Non-pigmented ciliary epithelial cell (primary cell): ENCODE measurements at regions not wholly inside any gene's neighbourhood (a gene's known extent, or its start where the extent isn't known, plus 50 kb on each side); places are given as distances from the start of the nearest gene placed in this dataset.

Experiments
- DNase-seq: peaks from one replicate; pipeline ENCODE4 v3.0.0-alpha.2; 2010; ENCODE audit warnings: low read depth

DNA sequence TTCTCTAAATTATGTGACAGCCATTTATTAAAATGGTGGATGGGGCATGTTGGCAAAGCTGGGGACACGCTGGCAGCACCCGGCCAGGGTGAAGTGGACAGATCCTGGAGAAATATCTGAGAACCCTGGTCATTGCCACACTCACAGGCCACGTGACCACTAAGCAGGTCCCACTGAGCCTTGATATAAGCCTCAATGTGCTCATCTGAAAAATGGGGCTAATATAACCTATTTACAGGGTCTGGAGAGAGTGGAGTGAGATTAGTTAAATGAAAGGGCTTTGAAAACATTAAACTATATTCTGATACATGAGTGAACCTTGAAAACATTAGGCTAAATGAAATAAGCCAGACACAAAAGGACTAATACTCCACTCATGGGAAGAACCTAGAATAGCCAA is 108.9 kb downstream of the RBFOX3 start:
- no peak for DNase-seq

DNA sequence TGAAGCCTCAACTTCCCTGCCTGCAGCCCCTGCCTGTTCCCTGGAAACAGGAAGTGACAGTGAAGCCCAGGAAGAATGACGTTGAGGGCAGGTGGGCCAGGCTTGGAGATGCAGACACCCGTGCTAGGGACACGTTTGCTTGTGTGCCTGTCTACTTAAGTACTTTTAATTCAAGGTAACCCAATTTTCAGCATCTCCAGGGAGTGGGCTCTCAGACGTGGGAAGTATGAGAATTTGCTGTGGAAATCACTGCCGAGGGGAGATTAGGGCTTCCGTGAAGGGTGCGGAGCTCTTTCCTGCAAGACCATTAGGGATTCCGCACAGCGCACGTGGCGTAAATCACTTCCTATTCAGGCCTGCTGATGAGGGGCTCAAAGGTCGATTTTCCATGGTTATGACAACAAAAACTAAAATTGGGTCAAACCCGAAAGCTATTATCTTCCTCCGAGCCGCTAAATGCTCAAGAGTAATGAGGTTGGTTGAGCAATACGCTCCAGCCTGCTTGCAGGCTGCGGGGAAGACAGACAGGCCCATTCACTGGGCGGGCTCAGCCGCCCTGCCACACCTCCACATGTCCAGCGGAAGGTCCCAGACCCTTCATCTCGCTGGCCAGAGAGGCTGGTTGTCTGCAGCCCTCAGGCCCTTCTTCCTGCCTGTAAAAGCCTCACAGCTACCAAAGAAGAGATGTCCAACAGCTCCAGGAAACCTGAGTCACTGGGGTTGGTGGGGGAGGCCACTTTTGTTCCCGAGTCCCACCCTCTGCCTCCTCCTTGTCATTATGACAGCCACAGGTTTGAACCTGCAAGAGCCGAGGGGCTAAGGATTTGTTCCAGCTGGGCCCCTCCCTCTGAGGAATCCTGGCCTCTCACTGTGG is 109.9 kb downstream of the RBFOX3 start:
- DNase-seq = no peak

DNA sequence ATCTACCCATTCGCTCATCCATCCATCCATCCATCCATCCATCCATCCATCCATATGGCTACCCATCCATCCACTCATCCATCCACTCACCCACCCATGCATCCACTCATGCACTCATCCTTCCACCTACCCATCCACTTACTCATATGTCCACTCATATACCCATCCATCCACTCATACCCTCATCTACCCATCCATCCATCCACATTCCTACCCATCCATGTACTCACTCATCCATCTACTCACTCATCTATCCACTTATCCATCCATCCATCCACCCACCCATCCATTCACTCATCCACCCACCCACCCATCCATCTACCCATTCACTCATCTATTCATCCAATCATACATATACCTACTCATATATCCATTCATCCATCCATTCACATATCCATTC is 112.0 kb downstream of the RBFOX3 start:
- DNase-seq = no peak

DNA sequence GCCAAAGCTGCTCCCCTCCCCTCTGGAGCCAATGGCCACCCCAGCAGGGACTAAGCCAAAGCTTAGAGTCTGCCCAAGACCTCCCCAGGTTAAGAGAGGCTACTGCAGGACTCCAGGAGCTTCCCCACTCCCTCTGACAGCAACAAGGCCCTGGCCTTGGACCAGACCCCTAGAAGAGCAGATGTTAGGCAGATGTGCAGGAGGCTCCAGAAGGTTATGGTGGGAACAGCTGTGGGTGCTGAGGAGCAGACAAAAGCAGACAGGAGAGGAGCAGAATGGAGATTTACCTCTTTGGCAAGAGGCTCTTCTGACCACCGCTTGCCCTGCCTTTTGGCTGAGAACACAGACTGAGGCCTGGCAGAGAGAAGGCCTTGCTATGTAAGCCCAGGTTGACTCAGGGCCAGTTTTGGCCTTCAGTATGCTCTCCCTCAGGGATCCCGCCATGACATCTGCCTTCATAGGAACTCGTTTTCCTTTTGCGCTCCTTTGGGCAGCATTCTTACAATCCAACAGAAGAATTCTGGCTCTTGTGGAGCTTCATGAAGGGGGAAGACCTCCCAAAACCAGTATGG is 113.0 kb downstream of the RBFOX3 start:
- DNase-seq = no peak

DNA sequence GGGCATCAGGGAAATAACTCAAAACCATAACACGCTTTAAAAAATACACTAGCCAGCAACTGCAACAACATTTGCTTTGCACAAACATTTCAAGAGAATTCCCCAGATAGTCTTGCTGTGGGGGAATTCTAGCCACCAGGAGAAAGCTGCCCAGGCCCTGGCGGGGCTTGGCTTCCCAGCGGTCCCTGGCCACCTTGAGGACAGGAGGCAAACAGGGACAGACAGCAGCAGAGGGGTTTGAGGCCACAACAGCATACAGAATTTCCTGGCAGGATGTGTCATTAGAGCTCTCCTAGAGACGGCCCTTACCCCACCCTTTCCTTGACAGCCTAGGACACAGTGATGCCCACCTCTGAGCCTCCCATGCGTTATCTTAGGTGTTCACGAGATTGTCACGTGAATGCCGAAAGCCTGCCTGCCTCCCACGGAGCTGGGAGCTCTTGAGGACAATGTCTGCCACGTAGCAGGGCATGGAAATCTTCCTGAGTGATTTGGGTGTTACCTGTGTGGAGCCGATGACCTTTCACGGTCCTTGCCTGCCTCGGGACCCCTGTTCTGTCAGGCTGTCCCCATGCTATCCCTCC is 114.3 kb downstream of the RBFOX3 start:
- DNase-seq = no peak

DNA sequence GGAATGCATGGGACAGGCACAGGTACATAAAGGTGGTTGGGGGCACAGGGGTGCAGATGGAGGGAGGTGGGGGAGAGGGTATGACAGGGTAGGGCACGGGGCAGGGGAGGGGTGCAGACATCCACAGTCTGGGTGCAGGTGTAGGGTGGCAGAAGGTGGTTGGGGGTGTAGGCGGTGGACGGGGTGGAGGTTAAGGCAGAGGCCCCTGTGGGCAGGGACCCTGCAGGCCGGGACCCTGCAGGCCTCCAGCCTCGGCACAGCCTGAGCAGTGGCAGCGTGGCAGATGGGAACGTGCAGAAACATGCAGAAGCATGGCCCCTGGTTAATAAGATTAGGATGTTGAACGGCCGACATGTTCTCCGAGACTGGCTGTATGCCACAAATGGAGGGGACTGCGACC is 115.2 kb downstream of the RBFOX3 start:
- DNase-seq = no peak

DNA sequence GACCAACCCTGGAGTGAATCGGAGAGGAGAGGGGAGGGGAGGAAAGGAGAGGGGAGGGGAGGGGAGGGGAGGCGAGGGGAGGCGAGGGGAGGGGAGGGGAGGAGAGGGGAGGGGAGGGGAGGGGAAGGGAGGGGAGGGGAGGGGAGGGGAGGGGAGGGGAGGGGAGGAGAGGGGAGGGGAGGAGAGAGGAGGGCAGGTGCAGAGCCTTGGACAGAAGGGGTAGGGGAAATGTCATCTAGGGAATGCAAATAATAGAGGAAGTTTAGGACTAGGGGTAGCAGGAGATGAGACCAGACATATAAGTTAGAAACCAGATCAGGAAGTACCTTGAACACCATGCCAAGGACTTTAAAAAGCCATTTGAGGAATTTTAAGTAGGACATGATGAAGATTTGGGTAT is 119.8 kb downstream of the RBFOX3 start:
- DNase-seq = no peak

DNA sequence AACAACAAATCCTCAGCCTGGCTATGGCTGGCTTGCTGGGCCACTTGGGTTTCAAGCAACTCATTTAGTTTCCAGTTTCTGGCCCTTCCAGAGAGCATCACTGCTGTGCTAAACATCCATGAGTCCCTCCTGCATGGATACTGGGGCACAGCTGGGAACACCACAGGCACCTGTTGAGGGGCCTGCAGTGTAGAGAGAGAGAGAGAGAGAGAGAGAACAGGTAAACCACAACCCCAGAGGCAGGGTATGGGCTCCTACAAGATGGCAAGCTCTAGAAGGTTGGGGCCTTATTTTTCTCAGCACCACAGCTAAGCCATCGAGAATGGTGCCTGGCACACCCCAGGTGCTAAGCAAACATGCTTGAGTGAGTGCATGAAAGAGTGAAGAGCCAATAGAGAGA is 120.3 kb downstream of the RBFOX3 start:
- DNase-seq = no peak

DNA sequence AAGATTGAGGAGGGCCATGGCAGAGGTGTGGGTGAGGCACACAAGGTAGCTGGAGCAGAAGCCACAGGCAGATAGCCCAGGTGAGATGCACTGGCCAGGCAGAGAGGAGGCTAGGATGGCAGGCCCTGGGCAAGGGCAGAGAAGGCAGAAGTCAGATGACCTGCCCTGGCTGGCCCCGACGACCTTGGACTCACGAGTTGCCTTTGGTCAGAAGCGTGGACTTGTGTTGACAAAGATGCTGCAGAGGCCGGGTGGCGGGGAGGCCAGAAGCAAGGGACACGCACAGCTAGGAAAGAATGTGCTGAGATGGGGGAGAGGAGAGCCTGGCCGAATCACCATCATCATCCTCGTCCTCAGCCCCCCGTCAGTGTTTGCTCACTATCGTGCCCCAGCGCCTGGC is 123.7 kb downstream of the RBFOX3 start:
- DNase-seq = no peak

DNA sequence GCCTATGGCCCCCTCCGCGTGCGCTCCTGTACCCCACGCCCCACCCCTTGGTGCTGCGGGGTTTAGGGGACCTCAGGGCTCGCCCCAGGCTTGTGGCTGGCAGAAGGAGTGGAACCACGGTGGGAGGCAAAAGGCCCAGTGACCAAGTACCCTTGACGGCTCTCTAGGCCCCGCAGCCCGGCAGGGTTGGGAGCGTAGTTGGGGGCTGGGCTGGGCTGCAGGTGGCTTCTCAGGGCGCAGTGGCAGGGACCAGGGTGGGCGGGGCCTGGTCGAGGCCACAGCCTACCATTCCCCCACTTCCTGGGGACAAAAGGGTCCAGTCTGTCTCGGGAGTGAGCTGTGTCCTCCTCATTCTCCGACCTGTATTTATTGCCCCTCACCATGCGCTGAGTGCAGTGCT is 124.9 kb downstream of the RBFOX3 start:
- no peak for DNase-seq

DNA sequence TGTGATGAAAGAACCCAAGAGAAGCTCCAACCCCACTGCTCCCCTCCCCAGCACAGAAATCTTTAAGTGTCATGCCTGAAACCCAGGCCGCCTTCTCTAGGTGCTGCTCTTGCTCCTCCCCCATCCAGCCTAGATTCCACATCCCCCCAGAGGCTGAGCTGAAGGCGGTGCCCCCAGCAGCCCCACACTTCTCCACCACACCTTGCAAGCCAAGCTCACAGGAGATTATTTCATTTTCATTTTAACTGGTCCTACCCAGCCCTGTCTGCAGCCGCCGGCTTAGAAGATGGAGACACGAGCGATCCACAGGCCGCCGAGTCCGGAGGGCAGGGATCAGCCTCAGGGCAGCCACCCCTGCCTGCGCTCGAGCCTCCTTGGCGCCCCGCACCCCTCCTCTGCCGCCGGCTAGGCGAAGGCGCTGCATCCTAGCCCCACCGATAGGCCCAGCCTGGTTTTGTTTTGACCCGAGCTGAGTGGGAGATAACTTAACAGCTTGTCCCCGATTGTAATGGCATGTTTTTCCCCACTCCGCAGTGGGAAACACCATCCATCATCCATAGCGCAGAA is 125.3 kb downstream of the RBFOX3 start:
- no peak for DNase-seq

DNA sequence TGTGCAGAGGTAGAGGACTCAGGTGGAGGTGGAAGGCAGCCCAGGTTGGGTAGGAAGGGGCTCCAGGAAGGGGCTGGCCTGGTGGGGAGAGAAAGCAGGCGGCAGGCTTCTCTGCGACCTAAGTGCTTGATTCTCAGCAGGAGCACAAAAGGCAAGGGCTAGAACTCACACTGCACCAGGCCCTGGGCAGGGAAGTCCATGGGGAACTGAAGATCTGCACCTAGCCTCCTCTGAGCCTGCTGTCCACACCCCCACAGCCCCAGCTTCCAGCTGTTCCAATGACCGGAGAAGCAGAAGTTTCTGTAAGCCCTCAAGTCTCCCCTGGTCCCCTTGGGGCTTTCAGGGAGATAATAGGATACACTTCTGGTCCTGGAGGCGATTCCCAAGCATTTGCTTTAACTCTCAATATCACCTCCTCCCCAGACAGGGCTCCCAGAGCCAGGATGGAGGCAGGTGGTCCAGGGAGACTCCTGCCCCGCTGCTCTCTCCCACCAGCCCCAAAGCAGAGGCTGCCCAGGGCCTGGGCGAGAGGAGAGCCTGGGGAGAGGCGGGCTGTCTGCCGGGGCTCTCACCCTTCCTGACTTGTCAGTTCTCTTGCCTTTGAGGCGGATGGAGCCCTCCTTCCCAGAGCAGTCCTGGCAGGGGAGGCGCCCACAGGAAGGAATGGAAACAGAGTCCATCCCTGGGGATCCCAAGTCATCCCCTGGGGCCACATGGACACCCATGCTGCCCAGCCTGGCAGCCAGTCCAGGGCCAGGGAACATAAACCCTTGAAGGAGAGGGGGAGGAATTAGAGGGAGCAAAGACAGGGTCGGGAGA is 126.0 kb downstream of the RBFOX3 start:
- DNase-seq = no peak

DNA sequence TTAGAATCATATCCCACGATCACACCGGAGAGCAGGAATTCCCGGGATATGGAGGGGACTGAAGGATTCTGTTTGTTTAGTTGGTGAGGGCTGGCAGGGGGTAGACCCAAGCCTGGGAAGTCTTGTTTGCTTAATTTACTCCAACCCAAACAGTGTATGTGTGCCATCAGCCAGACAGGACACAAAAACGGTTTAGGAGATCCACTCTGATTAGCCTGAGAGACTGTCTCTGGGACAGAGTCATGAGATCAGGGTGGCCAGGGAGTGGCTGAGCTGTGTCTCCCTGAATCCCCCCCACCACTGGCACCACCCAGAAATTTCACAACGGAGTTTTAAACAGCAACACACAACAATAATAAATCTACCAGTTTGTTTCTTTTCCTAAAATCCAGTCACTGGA is 127.0 kb downstream of the RBFOX3 start:
- DNase-seq = no peak

DNA sequence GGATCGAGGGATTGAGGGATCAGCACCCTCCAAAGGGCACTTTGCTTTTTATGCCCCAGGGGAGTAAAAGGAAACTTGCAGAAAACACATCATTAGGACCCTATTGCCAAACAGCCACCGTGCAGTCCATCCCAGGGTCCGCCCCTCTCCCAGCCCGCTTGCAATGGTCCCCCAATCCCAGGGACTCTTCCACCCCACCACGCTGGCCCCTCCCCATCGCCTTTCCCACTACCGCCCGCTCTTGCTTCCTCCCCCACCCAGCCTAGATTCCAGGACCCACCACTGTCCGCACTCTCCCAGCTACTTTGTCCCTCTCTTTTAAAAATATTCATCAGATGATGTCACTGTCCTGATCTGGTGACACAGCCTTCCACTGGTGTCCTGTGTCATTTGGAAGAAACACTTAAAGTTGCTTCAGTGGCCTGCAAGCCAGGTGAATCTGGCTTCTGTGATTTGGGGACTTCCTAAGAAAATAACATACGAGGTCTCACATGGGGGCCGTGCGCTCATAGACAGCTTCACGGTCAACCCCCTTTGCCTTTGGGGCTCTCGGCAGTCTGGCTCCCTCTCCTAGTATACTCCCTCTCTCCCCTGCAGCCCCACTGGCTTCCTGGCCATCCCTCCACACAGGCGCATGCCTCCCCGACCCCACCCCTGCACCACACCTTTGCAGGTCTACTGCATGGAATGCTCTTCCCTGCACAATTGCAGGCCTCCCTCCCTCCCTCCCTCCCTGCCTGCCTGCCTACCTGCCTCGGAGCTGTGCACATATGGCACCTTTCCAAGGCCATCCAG is 127.9 kb downstream of the RBFOX3 start:
- no peak for DNase-seq

DNA sequence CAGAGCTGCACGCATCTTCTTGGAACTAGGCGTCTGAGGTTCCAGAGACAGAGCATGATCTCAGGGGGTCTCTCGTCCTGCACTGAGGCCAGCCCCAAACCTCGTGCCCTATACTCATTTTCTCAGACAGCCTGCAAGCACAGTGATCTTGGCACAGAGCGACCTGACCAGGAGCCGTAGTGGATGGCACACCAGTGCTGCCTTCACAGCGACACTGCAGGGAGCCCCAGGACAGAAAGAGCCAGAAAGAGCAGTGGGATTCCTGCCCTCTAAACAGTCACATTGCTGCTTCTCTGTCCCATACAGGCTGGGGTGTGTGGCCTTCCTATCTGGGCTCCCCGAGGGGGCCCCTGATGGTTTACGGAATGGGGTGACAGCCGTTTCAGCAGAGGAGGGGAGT is 131.0 kb downstream of the RBFOX3 start:
- no peak for DNase-seq

DNA sequence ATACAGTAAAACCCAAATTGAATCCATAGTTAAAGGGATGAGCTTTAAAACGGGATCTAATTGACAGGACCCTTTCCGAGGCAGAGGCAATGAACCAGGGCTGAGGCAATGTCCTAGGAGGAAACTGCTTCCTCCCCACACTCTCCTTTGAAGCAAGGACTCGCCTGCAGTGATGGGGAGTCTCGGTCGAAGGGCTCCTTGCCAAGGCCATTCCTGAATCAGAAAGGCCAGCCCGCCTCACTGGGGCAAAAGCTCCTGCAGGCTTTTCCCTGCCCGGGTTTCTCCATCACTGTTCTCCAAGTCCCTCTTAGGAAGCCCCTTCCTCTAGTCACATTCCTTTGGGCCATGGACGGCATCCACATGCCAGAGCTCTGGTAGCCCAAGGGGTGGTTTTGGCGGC is 132.0 kb downstream of the RBFOX3 start:
- DNase-seq = no peak

DNA sequence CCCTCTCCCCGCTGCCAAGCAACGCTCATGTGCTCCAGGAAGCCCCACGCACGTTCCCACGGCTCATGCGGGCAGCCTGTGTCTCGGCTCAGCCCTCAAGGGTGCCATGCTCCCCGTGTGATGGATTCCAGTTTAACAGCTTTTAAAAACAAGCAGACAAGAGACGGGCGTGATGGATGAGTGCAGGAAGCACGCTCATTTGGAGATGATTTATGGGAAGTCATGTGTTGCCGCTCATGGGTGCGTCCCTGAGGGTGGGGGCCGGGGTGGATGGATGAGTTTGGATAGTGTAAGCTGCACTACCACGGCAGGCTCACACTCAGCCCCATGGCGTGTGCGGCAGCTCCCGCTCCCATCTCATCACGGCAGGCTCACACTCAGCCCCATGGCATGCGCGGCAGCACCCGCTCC is 132.8 kb downstream of the RBFOX3 start:
- DNase-seq = no peak

DNA sequence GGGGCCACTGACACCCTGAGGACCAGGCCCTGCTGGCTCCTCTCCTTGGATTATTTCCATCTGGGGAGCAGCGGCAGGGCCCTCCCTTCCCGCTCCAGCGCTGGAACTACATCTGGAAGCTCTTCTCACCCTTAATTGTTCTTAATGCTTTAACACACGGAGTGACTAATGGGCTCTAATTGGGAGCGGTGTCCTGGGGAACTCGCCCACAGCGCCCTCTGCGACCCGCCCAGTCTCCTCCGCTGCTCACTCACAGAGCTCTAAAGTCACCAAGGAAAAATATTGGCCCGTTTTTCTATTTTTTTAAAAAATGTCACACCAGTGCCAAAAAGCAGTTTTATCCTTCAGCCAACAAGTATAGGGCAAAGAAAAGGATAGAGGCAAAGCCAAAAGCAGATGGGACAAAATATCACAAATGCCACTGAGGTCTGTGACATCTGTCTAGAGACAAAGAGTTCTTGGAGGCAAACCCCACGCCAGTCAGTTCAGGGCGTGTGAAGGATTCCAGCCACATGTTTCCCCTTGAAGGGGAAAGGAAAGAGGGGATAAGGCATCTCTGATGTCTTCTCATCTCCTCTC is 134.7 kb downstream of the RBFOX3 start:
- no peak for DNase-seq

DNA sequence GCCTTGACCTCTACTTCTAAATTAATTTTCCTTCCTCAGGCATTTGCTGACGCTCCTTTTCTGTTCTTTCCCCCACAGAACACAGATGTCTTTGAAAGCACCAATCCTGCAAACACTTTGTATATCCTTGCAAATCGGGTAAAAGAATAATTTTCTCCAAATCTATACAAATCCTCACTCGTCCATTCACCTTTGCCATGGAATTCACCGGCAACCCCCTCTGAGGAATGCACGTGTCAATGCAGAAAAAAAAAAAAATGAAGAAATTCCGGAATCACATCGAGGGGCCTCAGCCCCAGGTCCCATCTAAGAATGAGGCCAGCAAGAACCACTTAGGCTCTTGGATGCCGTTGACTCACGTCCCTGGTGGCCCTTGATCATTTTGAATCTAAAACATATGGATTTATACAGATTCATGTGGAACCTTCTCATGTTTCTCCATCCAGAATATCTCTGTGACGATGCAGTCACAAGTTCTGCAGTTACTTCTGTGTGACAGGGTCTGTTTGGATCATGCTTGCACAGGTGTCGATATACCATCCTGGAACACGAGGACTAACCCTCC is 136.9 kb downstream of the RBFOX3 start:
- no peak for DNase-seq

DNA sequence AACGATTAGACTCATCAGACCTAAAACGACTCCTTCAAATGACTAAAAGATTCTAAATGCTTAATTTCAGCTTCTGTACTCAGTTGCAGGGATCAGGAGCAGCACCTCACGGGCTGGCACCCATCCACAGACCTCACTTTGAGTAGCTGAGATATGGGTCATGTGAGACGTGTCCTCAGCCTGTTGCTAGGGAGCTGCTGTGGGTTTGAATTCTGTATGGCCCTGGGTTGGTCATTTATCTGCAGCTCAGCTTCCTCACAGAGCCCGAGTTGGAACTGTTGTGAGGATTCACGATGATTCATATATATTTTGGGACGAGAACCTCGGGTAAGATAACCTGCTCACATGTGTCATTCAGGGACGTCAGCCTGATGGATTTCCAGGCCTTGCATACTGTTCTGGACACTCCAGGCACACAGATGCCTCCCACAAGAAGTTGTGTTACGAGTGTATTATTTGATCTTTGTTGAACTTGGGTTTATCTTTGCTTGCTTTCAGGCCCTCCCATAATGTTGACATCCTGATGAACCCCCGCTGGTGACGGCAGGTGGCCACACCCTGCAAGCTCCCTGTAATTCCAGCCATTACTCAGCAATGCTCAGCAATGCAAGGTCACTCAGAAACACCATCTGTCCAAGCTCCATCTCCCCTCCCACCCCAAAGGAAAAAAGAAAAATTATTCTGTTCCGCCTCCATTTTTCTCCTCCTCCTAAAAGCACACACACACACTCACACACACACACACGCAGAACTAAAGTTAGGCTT is 137.6 kb downstream of the RBFOX3 start:
- DNase-seq = no peak
